DOHH2 (cell line): ENCODE measurements at regions not wholly inside any gene's neighbourhood (a gene's known extent, or its start where the extent isn't known, plus 50 kb on each side); places are given as distances from the start of the nearest gene placed in this dataset.

Experiments
- CTCF ChIP-seq: fragments of 200-600 bp; sonication (generic); IDR thresholded peaks from one replicate; pipeline ENCODE4 v1.5.1; 2014; ENCODE audit warnings: antibody characterized with exemption, mild to moderate bottlenecking, low read depth, low read length; ENCODE audit not compliant: poor library complexity, severe bottlenecking
- EZH2phosphoT487 ChIP-seq: fragments of 200-600 bp; sonication (generic); IDR thresholded peaks from 2 replicates; pipeline ENCODE4 v1.6.1; 2017; ENCODE audit warnings: borderline replicate concordance, mild to moderate bottlenecking, antibody characterized with exemption, low read length, moderate library complexity, mixed read lengths

GRCh38 chr1:233479110-233479890 is 134.6 kb upstream of the KCNK1 start:
- TF ChIP-seq CTCF (no peak), EZH2phosphoT487 (no peak)
